Loucy (cell line): ENCODE measurements at regions not wholly inside any gene's neighbourhood (a gene's known extent, or its start where the extent isn't known, plus 50 kb on each side); places are given as distances from the start of the nearest gene placed in this dataset.

ENCODE experiments used
- EZH2phosphoT487 ChIP-seq: fragments of 200-600 bp; IDR thresholded peaks from 2 replicates; pipeline ENCODE4 v1.6.1; 2018; ENCODE audit warnings: antibody characterized with exemption, mild to moderate bottlenecking, moderate library complexity, borderline replicate concordance
- TF ChIP-seq, protein P1 (sequence below): fragments of 200-600 bp; sonication (generic); conservative IDR thresholded peaks from 2 replicates; pipeline ENCODE4 v1.5.1; 2014; ENCODE audit warnings: mild to moderate bottlenecking, antibody characterized with exemption, low read length

DNA sequence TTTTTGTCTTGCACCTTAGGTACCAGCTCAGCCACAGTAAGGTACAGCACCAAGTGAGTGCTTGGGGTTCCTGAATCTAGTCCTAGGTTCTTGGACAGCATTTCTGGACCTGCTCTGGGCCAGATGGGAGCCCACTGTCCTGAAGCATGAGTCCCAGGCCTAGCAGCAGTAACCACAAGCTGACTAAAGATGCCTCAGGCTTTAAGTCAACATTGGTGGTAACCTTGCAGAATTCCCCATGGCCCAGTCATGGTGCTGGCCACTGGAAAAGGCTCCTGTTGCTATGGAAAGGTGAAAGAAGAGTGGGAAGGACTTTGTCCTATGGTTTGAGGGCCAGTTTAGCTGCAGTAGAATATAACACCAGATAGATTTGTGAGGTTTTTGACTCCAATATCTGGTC, 86.9 kb upstream of the CLEC14A start:
- TF ChIP-seq, protein P1, sequence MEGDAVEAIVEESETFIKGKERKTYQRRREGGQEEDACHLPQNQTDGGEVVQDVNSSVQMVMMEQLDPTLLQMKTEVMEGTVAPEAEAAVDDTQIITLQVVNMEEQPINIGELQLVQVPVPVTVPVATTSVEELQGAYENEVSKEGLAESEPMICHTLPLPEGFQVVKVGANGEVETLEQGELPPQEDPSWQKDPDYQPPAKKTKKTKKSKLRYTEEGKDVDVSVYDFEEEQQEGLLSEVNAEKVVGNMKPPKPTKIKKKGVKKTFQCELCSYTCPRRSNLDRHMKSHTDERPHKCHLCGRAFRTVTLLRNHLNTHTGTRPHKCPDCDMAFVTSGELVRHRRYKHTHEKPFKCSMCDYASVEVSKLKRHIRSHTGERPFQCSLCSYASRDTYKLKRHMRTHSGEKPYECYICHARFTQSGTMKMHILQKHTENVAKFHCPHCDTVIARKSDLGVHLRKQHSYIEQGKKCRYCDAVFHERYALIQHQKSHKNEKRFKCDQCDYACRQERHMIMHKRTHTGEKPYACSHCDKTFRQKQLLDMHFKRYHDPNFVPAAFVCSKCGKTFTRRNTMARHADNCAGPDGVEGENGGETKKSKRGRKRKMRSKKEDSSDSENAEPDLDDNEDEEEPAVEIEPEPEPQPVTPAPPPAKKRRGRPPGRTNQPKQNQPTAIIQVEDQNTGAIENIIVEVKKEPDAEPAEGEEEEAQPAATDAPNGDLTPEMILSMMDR: no peak
- TF ChIP-seq EZH2phosphoT487: no peak
